ENCODE measurements at regions not wholly inside any gene's neighbourhood (a gene's known extent, or its start where the extent isn't known, plus 50 kb on each side); places are given as distances from the start of the nearest gene placed in this dataset.
"Not testable (repeated sequence)": the region's sequence is repeated elsewhere in the genome, so short reads cannot be mapped to it uniquely, and the experiment has no call there.

DNA sequence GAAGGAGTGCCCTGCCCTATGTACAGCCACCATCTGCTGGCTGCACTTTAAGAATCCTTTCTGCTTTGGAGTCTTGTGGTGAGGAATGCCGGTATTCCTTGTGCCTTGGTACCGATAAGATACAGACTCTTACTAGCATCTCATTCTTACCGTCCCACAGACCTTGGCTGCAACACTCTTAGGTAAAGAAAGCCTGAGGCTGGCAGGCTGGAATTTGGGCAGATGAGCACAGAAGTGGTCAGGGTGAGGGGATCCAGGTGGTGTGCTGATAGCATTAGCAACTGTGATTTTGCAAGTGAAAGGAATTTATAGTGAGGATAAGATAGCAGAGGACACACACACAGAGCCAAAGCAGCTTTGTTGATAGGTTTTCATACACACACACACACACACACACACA, 198.1 kb downstream of the ENC1 start:
- H3K9me3 ChIP-seq (ENCODE audit: control insufficient read depth, low read length), result no peaks in the 10 kb centered on the region
- no peaks in the 10 kb centered on the region for H3K27me3 ChIP-seq (ENCODE audit: control insufficient read depth, insufficient read depth, low read length, poor library complexity, severe bottlenecking)
- H3K36me3 ChIP-seq (ENCODE audit: control insufficient read depth, insufficient read depth, low read length), result no peaks in the 10 kb centered on the region
- no peaks in the 10 kb centered on the region for H3K4me1 ChIP-seq (ENCODE audit: control insufficient read depth, insufficient read depth, low read length)
- no peak overlapping the region for H3K27ac ChIP-seq (ENCODE audit: insufficient read depth, low read depth, low read length, poor library complexity, severe bottlenecking)
- 66 to 69% methylated on average over 3 of the region's 3 CpGs for WGBS, 2 experiments
- no peak overlapping the region for H3K4me3 ChIP-seq (ENCODE audit: insufficient read depth, low read depth, low read length)

DNA sequence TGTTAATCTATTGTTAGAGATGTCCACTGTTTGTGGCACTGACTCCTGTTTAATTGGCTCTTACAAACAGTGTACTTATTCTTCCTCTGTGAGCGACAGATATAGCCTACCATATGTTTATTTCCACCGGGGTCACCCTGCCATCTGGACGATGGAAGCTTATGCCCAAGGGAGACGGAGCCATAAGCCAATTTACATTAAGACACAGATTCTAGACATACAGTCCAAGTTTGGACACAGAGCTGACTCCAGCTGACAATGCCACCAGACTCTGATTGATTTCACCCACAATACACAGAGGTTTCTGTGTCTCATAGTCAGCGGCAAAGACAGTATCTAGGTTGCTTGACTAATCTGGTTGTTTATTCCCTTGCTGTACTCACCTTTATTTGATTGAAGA, 198.9 kb downstream of the ENC1 start:
- Histone ChIP-seq H3K9me3 (ENCODE audit: control insufficient read depth, low read length) (no peaks in the 10 kb centered on the region), H3K27ac (ENCODE audit: insufficient read depth, low read depth, low read length, poor library complexity, severe bottlenecking) (no peak overlapping the region), H3K4me1 (ENCODE audit: control insufficient read depth, insufficient read depth, low read length) (no peaks in the 10 kb centered on the region), H3K27me3 (ENCODE audit: control insufficient read depth, insufficient read depth, low read length, poor library complexity, severe bottlenecking) (no peaks in the 10 kb centered on the region), H3K36me3 (ENCODE audit: control insufficient read depth, insufficient read depth, low read length) (no peaks in the 10 kb centered on the region), H3K4me3 (ENCODE audit: insufficient read depth, low read depth, low read length) (no peak overlapping the region)
- 96 to 97% methylated on average over 5 of the region's 5 CpGs for WGBS, 2 experiments

DNA sequence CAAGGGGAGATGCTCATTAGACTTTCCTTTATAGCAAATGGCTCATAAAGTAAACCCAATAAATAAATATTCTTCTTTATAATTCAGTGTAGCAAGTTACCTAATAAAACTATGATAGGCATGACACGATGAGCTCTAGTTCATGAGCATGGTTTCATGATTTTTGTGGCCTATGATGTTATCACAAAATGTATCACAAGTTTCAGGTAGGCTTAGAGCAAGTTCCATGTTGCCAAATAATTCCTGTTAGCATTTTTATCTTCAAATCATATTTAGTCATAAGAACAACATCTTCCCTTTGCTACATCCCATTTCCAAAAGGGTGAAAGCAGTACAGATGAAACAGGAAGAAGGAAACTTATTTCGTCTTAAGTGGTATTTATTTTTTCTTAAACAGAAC, 200.2 kb downstream of the ENC1 start:
- no peak overlapping the region for H3K27ac ChIP-seq (ENCODE audit: insufficient read depth, low read depth, low read length, poor library complexity, severe bottlenecking)
- H3K9me3 ChIP-seq (ENCODE audit: control insufficient read depth, low read length), result no peaks in the 10 kb centered on the region
- no peaks in the 10 kb centered on the region for H3K4me1 ChIP-seq (ENCODE audit: control insufficient read depth, insufficient read depth, low read length)
- no peaks in the 10 kb centered on the region for H3K36me3 ChIP-seq (ENCODE audit: control insufficient read depth, insufficient read depth, low read length)
- no peak overlapping the region for H3K4me3 ChIP-seq (ENCODE audit: insufficient read depth, low read depth, low read length)
- WGBS, 2 experiments, result 87 to 100% methylated on average over 1 to 2 of the region's 2 CpGs
- no peaks in the 10 kb centered on the region for H3K27me3 ChIP-seq (ENCODE audit: control insufficient read depth, insufficient read depth, low read length, poor library complexity, severe bottlenecking)

DNA sequence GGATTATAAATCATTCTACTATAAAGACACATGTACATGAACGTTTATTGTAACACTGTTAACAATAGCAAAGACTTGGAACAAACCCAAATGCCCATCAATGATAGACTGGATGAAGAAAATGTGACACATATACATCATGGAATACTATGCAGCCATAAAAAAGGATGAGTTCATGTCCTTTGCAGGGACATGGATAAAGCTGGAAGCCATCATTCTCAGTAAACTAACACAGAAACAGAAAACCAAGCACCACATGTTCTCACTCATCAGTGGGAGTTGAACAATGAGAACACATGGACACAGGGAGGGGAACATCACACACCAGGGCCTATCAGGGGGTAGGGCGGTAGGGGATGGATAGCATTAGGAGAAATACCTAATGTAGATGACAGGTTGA, 202.7 kb downstream of the ENC1 start:
- not testable (repeated sequence) for H3K27ac ChIP-seq (ENCODE audit: insufficient read depth, low read depth, low read length, poor library complexity, severe bottlenecking); H3K27me3 ChIP-seq (ENCODE audit: control insufficient read depth, insufficient read depth, low read length, poor library complexity, severe bottlenecking); H3K9me3 ChIP-seq (ENCODE audit: control insufficient read depth, low read length); H3K36me3 ChIP-seq (ENCODE audit: control insufficient read depth, insufficient read depth, low read length); H3K4me3 ChIP-seq (ENCODE audit: insufficient read depth, low read depth, low read length)
- 82 to 90% methylated on average over 1 to 2 of the region's 2 CpGs for WGBS, 2 experiments
- peaks cover 21% of the 10 kb centered on the region for H3K4me1 ChIP-seq (ENCODE audit: control insufficient read depth, insufficient read depth, low read length)

DNA sequence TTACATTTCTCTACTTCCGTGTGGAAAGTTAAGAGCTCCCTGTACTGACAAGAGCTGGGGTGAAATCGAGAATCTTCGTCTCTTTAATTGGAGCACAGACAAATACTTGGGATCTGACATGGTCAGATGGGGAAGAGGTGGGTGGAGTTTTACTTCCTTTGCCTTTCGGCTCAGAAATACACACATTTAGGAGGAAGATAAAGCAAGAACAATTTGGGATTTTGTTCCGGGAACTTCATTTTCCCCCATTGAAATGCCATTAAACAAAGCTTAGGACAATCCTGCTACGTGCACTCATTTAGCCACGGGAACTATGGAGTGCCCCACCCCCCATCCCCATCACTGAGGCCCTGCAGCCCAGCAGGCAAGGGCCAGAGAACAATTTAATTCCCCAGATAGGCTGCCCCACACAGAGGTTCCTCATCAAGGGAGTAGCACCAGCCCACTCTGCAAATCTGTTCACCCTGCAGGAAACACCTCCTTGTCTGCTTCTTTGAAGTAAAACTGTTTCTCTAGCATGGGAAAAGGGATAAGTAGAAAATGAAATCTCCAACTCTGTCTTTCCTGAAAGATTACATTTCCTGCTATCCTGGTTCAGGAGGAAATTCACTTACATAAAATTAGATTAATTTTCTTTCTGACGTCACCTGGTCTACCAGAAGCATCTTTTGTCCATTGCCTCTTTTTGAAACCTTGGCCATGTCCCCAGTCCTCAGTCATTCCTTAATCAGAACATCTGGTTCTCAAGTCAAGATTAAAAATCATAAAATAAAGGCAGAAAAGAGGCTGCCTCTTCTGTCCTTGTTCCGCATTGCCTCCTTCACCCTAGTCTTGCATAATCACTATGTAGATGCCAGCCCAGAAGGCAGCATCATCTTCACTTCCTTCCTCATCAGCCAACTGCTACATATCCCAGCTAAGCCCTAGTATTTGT, 206.4 kb downstream of the ENC1 start:
- no peaks in the 10 kb centered on the region for H3K27me3 ChIP-seq (ENCODE audit: control insufficient read depth, insufficient read depth, low read length, poor library complexity, severe bottlenecking)
- no peaks in the 10 kb centered on the region for H3K36me3 ChIP-seq (ENCODE audit: control insufficient read depth, insufficient read depth, low read length)
- no peak overlapping the region for H3K27ac ChIP-seq (ENCODE audit: insufficient read depth, low read depth, low read length, poor library complexity, severe bottlenecking)
- WGBS, 2 experiments, result 35 to 37% methylated on average over 9 of the region's 9 CpGs
- H3K4me1 ChIP-seq (ENCODE audit: control insufficient read depth, insufficient read depth, low read length), result peaks cover 28% of the 10 kb centered on the region
- no peaks in the 10 kb centered on the region for H3K9me3 ChIP-seq (ENCODE audit: control insufficient read depth, low read length)
- H3K4me3 ChIP-seq (ENCODE audit: insufficient read depth, low read depth, low read length), result no peak overlapping the region

DNA sequence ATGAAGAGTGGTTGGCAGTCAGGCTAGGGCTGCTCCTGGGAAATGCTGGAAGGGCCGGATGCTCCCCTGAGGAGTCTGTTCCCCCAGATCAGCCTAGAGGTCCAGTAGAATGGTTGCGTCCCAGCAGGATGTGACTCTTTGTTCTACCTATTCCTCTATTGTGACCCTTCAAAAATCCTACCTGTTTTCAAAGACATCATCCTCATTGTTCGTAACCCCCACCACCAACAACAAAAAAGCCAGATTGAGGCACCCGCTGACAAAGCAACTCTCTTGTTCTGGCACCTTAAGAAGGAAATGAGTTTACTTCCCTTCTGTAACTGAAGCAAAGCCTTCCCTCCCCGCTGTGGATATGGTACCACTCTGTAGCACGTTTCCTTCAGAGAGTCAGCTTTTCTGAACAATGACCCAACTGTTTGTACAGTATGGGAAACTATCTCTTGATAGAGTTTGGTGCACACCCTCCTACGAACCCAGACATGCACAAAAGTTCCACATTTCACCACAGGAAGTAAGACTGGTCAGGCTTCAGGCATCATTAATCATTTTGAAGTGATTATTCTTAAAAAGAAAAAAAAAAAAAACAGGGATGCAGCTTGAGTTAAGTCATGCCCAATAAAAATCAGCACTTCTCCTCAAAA, 207.2 kb downstream of the ENC1 start:
- 16 to 20% methylated on average over 6 to 7 of the region's 7 CpGs for WGBS, 2 experiments
- no peak overlapping the region for H3K4me3 ChIP-seq (ENCODE audit: insufficient read depth, low read depth, low read length)
- H3K9me3 ChIP-seq (ENCODE audit: control insufficient read depth, low read length), result no peaks in the 10 kb centered on the region
- H3K27ac ChIP-seq (ENCODE audit: insufficient read depth, low read depth, low read length, poor library complexity, severe bottlenecking), result no peak overlapping the region
- no peaks in the 10 kb centered on the region for H3K36me3 ChIP-seq (ENCODE audit: control insufficient read depth, insufficient read depth, low read length)
- H3K27me3 ChIP-seq (ENCODE audit: control insufficient read depth, insufficient read depth, low read length, poor library complexity, severe bottlenecking), result no peaks in the 10 kb centered on the region
- H3K4me1 ChIP-seq (ENCODE audit: control insufficient read depth, insufficient read depth, low read length), result peaks cover 28% of the 10 kb centered on the region

DNA sequence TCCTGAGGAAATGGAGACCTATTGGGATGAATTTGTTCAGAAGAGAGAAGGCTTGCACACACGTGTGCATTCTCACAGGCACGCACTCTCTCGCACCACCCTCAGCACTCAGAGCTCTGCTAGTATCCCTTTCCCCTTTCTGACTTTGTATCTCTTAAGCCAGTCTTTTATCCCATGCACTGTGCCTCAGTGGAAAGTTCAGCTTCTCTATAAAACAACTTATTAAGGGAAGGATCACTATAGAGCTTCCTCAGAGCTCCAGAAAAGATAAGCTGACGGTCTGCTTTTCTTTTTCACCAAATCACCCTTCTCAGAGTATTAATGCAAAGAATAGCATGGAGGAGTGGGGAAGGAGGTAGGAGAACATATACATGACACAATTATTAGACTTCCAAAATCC, 207.8 kb downstream of the ENC1 start:
- H3K27me3 ChIP-seq (ENCODE audit: control insufficient read depth, insufficient read depth, low read length, poor library complexity, severe bottlenecking), result no peaks in the 10 kb centered on the region
- H3K27ac ChIP-seq (ENCODE audit: insufficient read depth, low read depth, low read length, poor library complexity, severe bottlenecking), result no peak overlapping the region
- H3K4me3 ChIP-seq (ENCODE audit: insufficient read depth, low read depth, low read length), result no peak overlapping the region
- WGBS, 2 experiments, result 86 to 88% methylated on average over 3 of the region's 4 CpGs
- H3K9me3 ChIP-seq (ENCODE audit: control insufficient read depth, low read length), result no peaks in the 10 kb centered on the region
- H3K4me1 ChIP-seq (ENCODE audit: control insufficient read depth, insufficient read depth, low read length), result peaks cover 28% of the 10 kb centered on the region
- H3K36me3 ChIP-seq (ENCODE audit: control insufficient read depth, insufficient read depth, low read length), result no peaks in the 10 kb centered on the region

DNA sequence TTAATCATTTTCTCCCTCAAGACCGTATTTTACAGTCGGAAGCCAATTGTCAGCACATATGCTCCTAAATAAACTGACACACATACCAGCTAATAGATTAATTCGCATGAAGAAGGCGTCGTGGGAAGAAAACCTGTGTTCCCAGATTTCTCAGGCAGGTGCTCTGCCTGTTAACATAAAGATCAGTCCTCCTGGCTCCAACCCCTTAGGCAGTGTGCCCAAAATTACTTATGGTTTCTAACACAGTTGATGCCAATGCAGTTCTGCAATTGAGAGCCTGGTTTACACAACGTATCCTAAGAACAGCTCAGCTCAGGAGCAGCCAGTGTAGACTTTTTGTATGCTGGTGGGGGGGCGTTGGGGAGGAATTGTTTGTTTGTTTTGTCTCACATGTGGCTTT, 208.3 kb downstream of the ENC1 start:
- Histone ChIP-seq H3K36me3 (ENCODE audit: control insufficient read depth, insufficient read depth, low read length) (no peaks in the 10 kb centered on the region), H3K9me3 (ENCODE audit: control insufficient read depth, low read length) (no peaks in the 10 kb centered on the region), H3K4me1 (ENCODE audit: control insufficient read depth, insufficient read depth, low read length) (peaks cover 28% of the 10 kb centered on the region), H3K27me3 (ENCODE audit: control insufficient read depth, insufficient read depth, low read length, poor library complexity, severe bottlenecking) (no peaks in the 10 kb centered on the region), H3K27ac (ENCODE audit: insufficient read depth, low read depth, low read length, poor library complexity, severe bottlenecking) (no peak overlapping the region), H3K4me3 (ENCODE audit: insufficient read depth, low read depth, low read length) (no peak overlapping the region)
- 79 to 89% methylated on average over 6 to 7 of the region's 7 CpGs for WGBS, 2 experiments

DNA sequence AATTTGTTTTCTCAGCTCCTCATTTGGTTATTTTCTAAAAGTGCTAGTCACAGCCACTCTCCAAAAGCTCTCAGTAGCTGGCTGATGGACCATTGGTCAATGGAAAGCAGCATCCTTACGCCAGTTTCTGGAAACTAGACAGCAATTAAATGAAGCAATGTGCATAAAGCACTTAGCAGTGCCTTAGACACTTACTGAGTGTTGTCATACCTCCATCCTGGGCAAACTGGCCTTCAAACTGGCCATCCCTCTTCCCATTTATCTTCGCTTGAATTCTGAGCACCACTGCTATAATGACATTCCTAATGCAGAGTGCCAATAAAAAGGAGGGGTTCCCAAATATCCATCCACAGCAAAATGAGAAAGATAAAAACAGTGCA, 209.2 kb downstream of the ENC1 start:
- H3K9me3 ChIP-seq (ENCODE audit: control insufficient read depth, low read length), result no peaks in the 10 kb centered on the region
- H3K4me3 ChIP-seq (ENCODE audit: insufficient read depth, low read depth, low read length), result no peak overlapping the region
- H3K4me1 ChIP-seq (ENCODE audit: control insufficient read depth, insufficient read depth, low read length), result peaks cover 28% of the 10 kb centered on the region
- WGBS, 2 experiments, result 86 to 90% methylated on average over 2 of the region's 2 CpGs
- H3K36me3 ChIP-seq (ENCODE audit: control insufficient read depth, insufficient read depth, low read length), result no peaks in the 10 kb centered on the region
- no peaks in the 10 kb centered on the region for H3K27me3 ChIP-seq (ENCODE audit: control insufficient read depth, insufficient read depth, low read length, poor library complexity, severe bottlenecking)
- H3K27ac ChIP-seq (ENCODE audit: insufficient read depth, low read depth, low read length, poor library complexity, severe bottlenecking), result no peak overlapping the region

DNA sequence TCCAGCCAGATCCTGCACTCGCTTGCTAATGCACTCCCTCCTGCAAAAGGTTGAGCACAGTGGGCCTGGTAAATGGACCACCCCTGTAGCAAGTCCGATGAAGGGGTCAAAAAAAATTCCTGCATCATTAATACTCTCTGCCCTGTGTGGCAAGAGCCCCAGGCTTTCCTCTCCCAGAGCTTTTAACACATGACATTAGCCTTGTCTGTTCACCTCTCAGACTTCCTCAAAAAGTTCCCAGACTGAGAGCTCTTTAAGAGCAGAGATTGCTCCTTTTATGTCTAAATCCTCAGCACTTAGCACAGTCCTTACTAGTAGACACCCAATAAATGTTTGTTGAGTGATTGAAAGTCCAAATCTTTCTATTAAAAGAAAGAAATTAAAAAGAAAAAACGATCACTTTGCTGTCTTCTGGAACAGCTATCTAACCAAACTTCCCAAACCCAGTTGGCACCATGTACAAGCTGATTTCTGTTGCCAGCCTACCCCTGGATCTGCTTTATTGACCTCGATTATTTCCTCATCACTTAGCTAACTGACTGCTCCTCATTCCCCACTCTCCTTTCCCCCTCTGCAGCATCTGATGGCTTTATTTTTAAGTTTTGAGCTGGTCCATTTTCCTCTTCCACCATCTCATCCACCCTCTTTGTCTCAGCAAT, 209.8 kb downstream of the ENC1 start:
- no peak overlapping the region for H3K27ac ChIP-seq (ENCODE audit: insufficient read depth, low read depth, low read length, poor library complexity, severe bottlenecking)
- 92 to 93% methylated on average over 4 of the region's 4 CpGs for WGBS, 2 experiments

More for the DNA sequence above, 209.8 kb downstream of the ENC1 start:
- Histone ChIP-seq H3K36me3 (ENCODE audit: control insufficient read depth, insufficient read depth, low read length) (no peaks in the 10 kb centered on the region), H3K4me3 (ENCODE audit: insufficient read depth, low read depth, low read length) (no peak overlapping the region), H3K27me3 (ENCODE audit: control insufficient read depth, insufficient read depth, low read length, poor library complexity, severe bottlenecking) (no peaks in the 10 kb centered on the region), H3K4me1 (ENCODE audit: control insufficient read depth, insufficient read depth, low read length) (peaks cover 28% of the 10 kb centered on the region), H3K9me3 (ENCODE audit: control insufficient read depth, low read length) (no peaks in the 10 kb centered on the region)

Data from ectodermal cell (in vitro differentiated cells).